ENCODE measurements at regions not wholly inside any gene's neighbourhood (a gene's known extent, or its start where the extent isn't known, plus 50 kb on each side); places are given as distances from the start of the nearest gene placed in this dataset.
"Not testable (repeated sequence)": the region's sequence is repeated elsewhere in the genome, so short reads cannot be mapped to it uniquely, and the experiment has no call there.

- no peak for DNase-seq
- no peaks in the 10 kb centered on the region for H3K4me1 Mint-ChIP-seq (ENCODE audit: low read depth)
- no peaks in the 10 kb centered on the region for H3K36me3 Mint-ChIP-seq (ENCODE audit: low read depth)
- no peak overlapping the region for H3K4me3 Mint-ChIP-seq
- H3K27ac Mint-ChIP-seq = no peak overlapping the region
- peaks cover 49% of the 10 kb centered on the region for H3K27me3 Mint-ChIP-seq
- H3K9me3 Mint-ChIP-seq = no peaks in the 10 kb centered on the region
Measured at GRCh38 chr5:3102531-3102930, 351.1 kb upstream of the IRX2 start.

GRCh38 chr5:3101561-3101960, 350.1 kb upstream of the IRX2 start:
- H3K9me3 Mint-ChIP-seq = peaks cover 1% of the 10 kb centered on the region
- no peak for DNase-seq
- peaks cover 45% of the 10 kb centered on the region for H3K27me3 Mint-ChIP-seq
- H3K4me1 Mint-ChIP-seq (ENCODE audit: low read depth) = no peaks in the 10 kb centered on the region
- no peak overlapping the region for H3K27ac Mint-ChIP-seq
- no peaks in the 10 kb centered on the region for H3K36me3 Mint-ChIP-seq (ENCODE audit: low read depth)
- H3K4me3 Mint-ChIP-seq = no peak overlapping the region

GRCh38 chr5:3100921-3101551, 349.6 kb upstream of the IRX2 start:
- peaks cover 2% of the 10 kb centered on the region for H3K9me3 Mint-ChIP-seq
- H3K27ac Mint-ChIP-seq = no peak overlapping the region

GRCh38 chr5:3099954-3100353, 348.5 kb upstream of the IRX2 start:
- H3K4me3 Mint-ChIP-seq = no peak overlapping the region
- H3K36me3 Mint-ChIP-seq (ENCODE audit: low read depth) = no peaks in the 10 kb centered on the region
- H3K27ac Mint-ChIP-seq = no peak overlapping the region

More at GRCh38 chr5:3100921-3101551, 349.6 kb upstream of the IRX2 start:
- DNase-seq = no peak
- Mint-ChIP-seq H3K36me3 (ENCODE audit: low read depth) (no peaks in the 10 kb centered on the region), H3K4me3 (no peak overlapping the region), H3K4me1 (ENCODE audit: low read depth) (no peaks in the 10 kb centered on the region), H3K27me3 (peaks cover 45% of the 10 kb centered on the region)

GRCh38 chr5:3099526-3099925, 348.0 kb upstream of the IRX2 start:
- no peaks in the 10 kb centered on the region for H3K4me1 Mint-ChIP-seq (ENCODE audit: low read depth)
- no peak for DNase-seq
- peaks cover 6% of the 10 kb centered on the region for H3K9me3 Mint-ChIP-seq
- H3K36me3 Mint-ChIP-seq (ENCODE audit: low read depth) = no peaks in the 10 kb centered on the region
- no peak overlapping the region for H3K27ac Mint-ChIP-seq
- H3K4me3 Mint-ChIP-seq = no peak overlapping the region
- H3K27me3 Mint-ChIP-seq = peaks cover 35% of the 10 kb centered on the region

More at GRCh38 chr5:3099954-3100353, 348.5 kb upstream of the IRX2 start:
- H3K27me3 Mint-ChIP-seq = peaks cover 38% of the 10 kb centered on the region
- no peak for DNase-seq
- H3K9me3 Mint-ChIP-seq = peaks cover 5% of the 10 kb centered on the region
- no peaks in the 10 kb centered on the region for H3K4me1 Mint-ChIP-seq (ENCODE audit: low read depth)

- peaks cover 28% of the 10 kb centered on the region for H3K27me3 Mint-ChIP-seq
Measured at GRCh38 chr5:3098821-3099220, 347.3 kb upstream of the IRX2 start.

DNA sequence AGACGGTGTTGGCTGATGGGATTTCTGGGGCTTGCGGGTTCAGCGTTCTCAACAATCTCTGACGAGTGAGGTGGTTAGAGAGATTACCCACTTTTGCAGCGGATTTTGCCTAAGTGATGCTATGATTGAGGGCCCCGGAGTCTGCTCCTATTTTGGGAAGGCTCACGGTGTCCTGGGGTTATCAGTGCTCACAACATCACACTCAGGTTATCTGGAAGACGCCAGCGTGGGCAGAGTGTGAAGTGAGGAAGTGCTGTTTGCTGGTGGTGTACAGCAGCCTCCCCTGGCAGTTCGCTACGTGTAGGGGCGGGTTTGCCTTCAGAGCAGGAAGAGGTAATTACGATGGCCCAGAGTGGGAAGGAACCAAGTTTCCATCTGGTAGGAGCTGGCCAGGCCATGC, 341.2 kb upstream of the IRX2 start:
- H3K9me3 Mint-ChIP-seq = peaks cover 12% of the 10 kb centered on the region
- H3K4me1 Mint-ChIP-seq (ENCODE audit: low read depth) = no peaks in the 10 kb centered on the region
- no peaks in the 10 kb centered on the region for H3K36me3 Mint-ChIP-seq (ENCODE audit: low read depth)
- peaks cover 3% of the 10 kb centered on the region for H3K27me3 Mint-ChIP-seq
- no peak overlapping the region for H3K27ac Mint-ChIP-seq
- no peak for DNase-seq
- no peak overlapping the region for H3K4me3 Mint-ChIP-seq

More at GRCh38 chr5:3098821-3099220, 347.3 kb upstream of the IRX2 start:
- H3K9me3 Mint-ChIP-seq = peaks cover 6% of the 10 kb centered on the region
- no peak for DNase-seq
- H3K36me3 Mint-ChIP-seq (ENCODE audit: low read depth) = no peaks in the 10 kb centered on the region
- no peaks in the 10 kb centered on the region for H3K4me1 Mint-ChIP-seq (ENCODE audit: low read depth)
- no peak overlapping the region for H3K4me3 Mint-ChIP-seq
- no peak overlapping the region for H3K27ac Mint-ChIP-seq

DNA sequence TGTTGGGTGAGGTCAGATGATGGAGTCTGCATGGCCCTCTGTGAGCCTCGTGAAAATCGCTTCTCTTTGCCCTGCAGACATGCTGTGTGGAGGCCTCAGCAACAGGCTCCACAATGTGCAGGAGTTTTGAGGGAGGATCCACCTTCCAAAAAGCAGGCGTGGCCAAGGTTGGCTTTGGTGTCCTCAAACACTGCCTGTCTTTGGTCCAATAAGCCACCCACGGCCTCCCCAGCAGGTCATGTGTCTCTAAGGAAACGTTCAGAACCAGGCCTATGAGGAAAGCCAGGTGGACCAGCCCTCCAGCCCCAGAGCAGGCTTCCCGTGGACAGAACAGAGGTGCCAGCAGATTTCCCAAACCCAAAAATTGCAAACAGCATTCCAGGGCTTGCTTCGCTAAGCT, 340.7 kb upstream of the IRX2 start:
- no peak overlapping the region for H3K27ac Mint-ChIP-seq
- H3K9me3 Mint-ChIP-seq = peaks cover 12% of the 10 kb centered on the region
- peaks cover 3% of the 10 kb centered on the region for H3K27me3 Mint-ChIP-seq
- no peak for DNase-seq
- H3K4me1 Mint-ChIP-seq (ENCODE audit: low read depth) = no peaks in the 10 kb centered on the region
- H3K36me3 Mint-ChIP-seq (ENCODE audit: low read depth) = no peaks in the 10 kb centered on the region
- no peak overlapping the region for H3K4me3 Mint-ChIP-seq

GRCh38 chr5:3091040-3091774, 339.7 kb upstream of the IRX2 start:
- H3K27me3 Mint-ChIP-seq = peaks cover 3% of the 10 kb centered on the region
- no peaks in the 10 kb centered on the region for H3K36me3 Mint-ChIP-seq (ENCODE audit: low read depth)
- H3K4me3 Mint-ChIP-seq = no peak overlapping the region
- no peak overlapping the region for H3K27ac Mint-ChIP-seq
- no peaks in the 10 kb centered on the region for H3K4me1 Mint-ChIP-seq (ENCODE audit: low read depth)
- DNase-seq = no peak
- peaks cover 10% of the 10 kb centered on the region for H3K9me3 Mint-ChIP-seq

GRCh38 chr5:3090305-3090704, 338.8 kb upstream of the IRX2 start:
- not testable (repeated sequence) for H3K36me3 Mint-ChIP-seq (ENCODE audit: low read depth); H3K27me3 Mint-ChIP-seq; H3K4me3 Mint-ChIP-seq; DNase-seq; H3K4me1 Mint-ChIP-seq (ENCODE audit: low read depth); H3K27ac Mint-ChIP-seq
- H3K9me3 Mint-ChIP-seq = peaks cover 10% of the 10 kb centered on the region

DNA sequence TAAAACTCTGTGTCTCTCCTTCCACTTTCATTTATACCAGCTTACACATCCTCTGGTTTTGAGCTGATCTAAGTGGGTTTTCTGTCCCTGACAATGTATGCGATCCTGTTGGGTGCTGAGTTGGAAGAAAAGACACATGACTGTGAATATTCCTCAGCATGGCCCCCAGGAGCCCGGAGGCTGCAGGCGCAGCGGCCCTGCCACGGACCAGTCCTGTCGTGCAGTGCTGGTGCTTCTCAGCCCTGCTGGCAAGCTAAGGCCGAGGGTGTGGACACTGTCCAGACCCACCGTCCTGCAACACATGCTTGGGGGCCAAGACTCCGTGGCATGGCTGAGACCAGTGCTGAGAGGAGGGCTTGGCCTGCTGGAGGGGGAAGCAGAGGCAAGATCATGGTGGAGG, 328.9 kb upstream of the IRX2 start:
- H3K9me3 Mint-ChIP-seq = peaks cover 20% of the 10 kb centered on the region
- no peaks in the 10 kb centered on the region for H3K36me3 Mint-ChIP-seq (ENCODE audit: low read depth)
- H3K4me3 Mint-ChIP-seq = no peak overlapping the region
- DNase-seq = no peak
- no peak overlapping the region for H3K27ac Mint-ChIP-seq
- H3K4me1 Mint-ChIP-seq (ENCODE audit: low read depth) = no peaks in the 10 kb centered on the region
- H3K27me3 Mint-ChIP-seq = no peaks in the 10 kb centered on the region

DNA sequence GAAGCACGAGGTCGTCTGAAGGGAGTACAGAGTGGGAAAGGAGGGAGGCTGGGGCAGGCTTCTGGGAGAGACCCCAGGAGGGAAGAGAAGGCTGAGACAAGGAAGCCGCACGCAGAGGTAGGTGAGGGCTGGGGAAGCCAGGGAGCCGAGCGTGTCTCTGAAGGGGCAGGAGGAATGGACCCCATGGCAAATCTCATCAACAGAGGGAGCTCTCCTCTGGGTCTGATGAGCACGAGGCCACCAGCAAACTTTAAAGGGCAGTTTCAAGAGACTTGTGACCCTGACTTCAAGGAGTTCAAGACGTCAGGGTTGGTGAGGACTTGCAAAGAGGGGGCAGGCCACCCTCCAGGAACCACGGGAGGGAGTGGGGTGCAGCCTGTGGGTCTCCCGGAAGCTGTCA, 326.2 kb upstream of the IRX2 start:
- Mint-ChIP-seq H3K27me3 (no peaks in the 10 kb centered on the region), H3K9me3 (peaks cover 29% of the 10 kb centered on the region), H3K36me3 (ENCODE audit: low read depth) (no peaks in the 10 kb centered on the region), H3K27ac (no peak overlapping the region), H3K4me1 (ENCODE audit: low read depth) (no peaks in the 10 kb centered on the region), H3K4me3 (no peak overlapping the region)
- DNase-seq = no peak

DNA sequence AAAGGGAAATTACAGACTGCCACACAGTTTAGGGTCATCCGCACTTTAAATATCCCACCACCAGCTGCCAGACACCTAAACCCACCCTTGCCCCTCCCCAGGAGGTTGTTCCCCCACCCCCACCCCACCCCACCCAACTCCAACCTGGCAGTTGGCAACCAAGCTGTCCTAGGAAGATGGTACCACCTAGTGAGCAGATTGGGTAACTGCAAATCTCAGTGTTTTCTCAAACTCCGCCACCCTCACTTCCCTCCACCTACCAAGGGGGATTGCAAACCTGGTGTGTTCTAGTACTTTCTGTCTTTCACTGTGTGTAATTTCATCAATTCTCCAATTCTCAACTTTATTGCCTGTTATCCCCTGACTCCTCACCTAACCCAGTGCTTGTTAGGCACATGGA, 323.8 kb upstream of the IRX2 start:
- Mint-ChIP-seq H3K27me3 (no peaks in the 10 kb centered on the region), H3K27ac (no peak overlapping the region), H3K36me3 (ENCODE audit: low read depth) (no peaks in the 10 kb centered on the region), H3K9me3 (peaks cover 41% of the 10 kb centered on the region), H3K4me1 (ENCODE audit: low read depth) (no peaks in the 10 kb centered on the region), H3K4me3 (no peak overlapping the region)
- no peak for DNase-seq

DNA sequence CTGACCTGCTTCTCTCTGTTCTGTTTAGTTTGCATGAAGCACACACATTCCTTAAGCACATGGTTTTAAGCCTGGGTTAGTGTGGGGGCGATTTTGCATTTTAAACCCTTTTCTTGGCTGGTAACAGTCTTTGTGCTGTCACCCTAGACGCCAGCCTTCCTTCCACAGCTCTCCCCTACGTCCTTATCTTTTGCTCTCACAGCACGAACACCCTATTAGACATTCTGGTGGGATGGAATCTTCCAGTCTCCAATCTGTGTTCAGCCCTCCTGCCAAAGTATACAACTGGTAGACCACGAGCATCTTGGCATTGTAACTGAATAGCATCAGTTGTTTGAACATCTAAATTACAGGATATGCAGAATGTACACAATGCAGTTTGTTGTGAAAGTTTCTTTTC, 316.9 kb upstream of the IRX2 start:
- no peaks in the 10 kb centered on the region for H3K4me1 Mint-ChIP-seq (ENCODE audit: low read depth)
- peaks cover 23% of the 10 kb centered on the region for H3K9me3 Mint-ChIP-seq
- H3K27me3 Mint-ChIP-seq = no peaks in the 10 kb centered on the region
- H3K4me3 Mint-ChIP-seq = no peak overlapping the region
- H3K27ac Mint-ChIP-seq = no peak overlapping the region
- DNase-seq = no peak
- no peaks in the 10 kb centered on the region for H3K36me3 Mint-ChIP-seq (ENCODE audit: low read depth)

- no peak for DNase-seq
- Mint-ChIP-seq H3K27me3 (no peaks in the 10 kb centered on the region), H3K36me3 (ENCODE audit: low read depth) (no peaks in the 10 kb centered on the region), H3K27ac (no peak overlapping the region), H3K9me3 (peaks cover 11% of the 10 kb centered on the region), H3K4me3 (no peak overlapping the region), H3K4me1 (ENCODE audit: low read depth) (no peaks in the 10 kb centered on the region)
Measured at GRCh38 chr5:3060283-3060682, 308.8 kb upstream of the IRX2 start.
